ENCODE measurements at regions not wholly inside any gene's neighbourhood (a gene's known extent, or its start where the extent isn't known, plus 50 kb on each side); places are given as distances from the start of the nearest gene placed in this dataset.

DNA sequence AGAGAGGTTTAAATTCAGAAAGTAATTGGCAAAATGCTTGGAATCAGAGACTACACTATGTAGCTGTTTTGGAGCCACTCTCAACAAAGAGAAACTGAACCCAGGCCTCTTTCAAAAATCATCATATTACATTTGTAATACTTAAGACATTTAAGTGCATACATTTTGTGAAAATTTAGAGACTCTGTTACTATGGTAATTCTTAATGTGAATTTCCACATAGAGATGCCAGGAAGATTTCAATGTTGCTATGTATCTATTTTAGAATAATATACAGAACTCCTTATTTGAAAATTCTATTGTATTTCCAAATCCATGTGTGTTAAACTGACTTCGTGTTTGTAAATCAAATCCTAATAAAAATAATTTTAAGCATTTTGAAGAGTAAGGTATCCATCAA lies 1260.9 kb upstream of the C9orf72 start:
- Histone ChIP-seq H3K4me3 (ENCODE audit: low read length) (no peak overlapping the region), H3K4me2 (ENCODE audit: low read depth, low read length) (no peak overlapping the region), H3K36me3 (replicated peaks; ENCODE audit: insufficient read depth, low read length) (no peaks in the 10 kb centered on the region), H3F3A (ENCODE audit: insufficient read depth, low read length) (no peaks in the 10 kb centered on the region), H4K20me1 (ENCODE audit: insufficient read depth, low read length) (no peaks in the 10 kb centered on the region), H3K27ac (ENCODE audit: low read length) (no peak overlapping the region), H3K9ac (ENCODE audit: low read length) (no peak overlapping the region), H3K4me1 (ENCODE audit: low read length) (no peaks in the 10 kb centered on the region), H3K9me3 (replicated peaks; ENCODE audit: insufficient read depth, low read length) (no peaks in the 10 kb centered on the region), H3K79me2 (ENCODE audit: low read length) (no peaks in the 10 kb centered on the region), H3K27me3 (replicated peaks; ENCODE audit: insufficient read depth, low read length) (no peaks in the 10 kb centered on the region), H3K9me2 (replicated peaks; ENCODE audit: insufficient read depth, low read length) (no peaks in the 10 kb centered on the region), H2AFZ (ENCODE audit: low read length) (no peak overlapping the region)
- TF ChIP-seq EZH2phosphoT487 (IDR thresholded peaks at IDR 0.05; ENCODE audit: low read length), result no peak
- TF ChIP-seq EZH2 (optimal IDR thresholded peaks at IDR 0.05; ENCODE audit: low read depth, low read length), result no peak
- TF ChIP-seq, protein P1, sequence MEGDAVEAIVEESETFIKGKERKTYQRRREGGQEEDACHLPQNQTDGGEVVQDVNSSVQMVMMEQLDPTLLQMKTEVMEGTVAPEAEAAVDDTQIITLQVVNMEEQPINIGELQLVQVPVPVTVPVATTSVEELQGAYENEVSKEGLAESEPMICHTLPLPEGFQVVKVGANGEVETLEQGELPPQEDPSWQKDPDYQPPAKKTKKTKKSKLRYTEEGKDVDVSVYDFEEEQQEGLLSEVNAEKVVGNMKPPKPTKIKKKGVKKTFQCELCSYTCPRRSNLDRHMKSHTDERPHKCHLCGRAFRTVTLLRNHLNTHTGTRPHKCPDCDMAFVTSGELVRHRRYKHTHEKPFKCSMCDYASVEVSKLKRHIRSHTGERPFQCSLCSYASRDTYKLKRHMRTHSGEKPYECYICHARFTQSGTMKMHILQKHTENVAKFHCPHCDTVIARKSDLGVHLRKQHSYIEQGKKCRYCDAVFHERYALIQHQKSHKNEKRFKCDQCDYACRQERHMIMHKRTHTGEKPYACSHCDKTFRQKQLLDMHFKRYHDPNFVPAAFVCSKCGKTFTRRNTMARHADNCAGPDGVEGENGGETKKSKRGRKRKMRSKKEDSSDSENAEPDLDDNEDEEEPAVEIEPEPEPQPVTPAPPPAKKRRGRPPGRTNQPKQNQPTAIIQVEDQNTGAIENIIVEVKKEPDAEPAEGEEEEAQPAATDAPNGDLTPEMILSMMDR (IDR thresholded peaks at IDR 0.05; ENCODE audit: low read length), result no peak
- no peak for DNase-seq

DNA sequence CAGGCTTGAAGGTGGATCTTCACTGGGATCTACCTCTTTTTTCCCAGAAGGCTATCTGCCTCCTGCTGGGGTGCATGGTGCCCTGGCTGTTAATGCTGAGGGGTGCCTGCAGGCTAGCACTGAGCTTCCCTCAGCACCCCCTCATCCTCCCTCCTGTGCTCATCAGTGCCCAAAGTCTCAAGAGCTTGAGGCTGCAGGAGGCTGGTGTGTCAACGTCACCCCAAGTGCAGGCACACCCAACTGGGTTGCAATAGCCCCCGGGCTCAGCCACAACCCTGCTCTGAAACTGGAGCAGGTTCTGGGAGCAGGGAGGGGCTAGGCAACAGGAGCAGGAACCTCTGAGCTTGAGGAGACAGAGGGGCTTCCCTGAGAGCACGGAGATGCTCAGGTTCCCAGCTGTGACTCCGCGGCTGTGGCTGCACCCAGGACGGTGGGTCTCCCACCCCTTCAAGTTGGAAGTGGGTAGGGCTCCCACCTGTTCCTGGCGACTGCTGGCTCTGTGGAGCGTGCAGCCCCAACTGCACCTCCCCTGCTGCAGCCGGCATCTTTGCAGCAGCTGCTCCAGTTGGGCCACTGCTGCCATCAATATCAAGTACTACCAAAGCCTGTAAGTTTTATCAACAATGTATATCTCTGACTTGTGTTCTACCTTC lies 1266.6 kb upstream of the C9orf72 start:
- TF ChIP-seq EZH2phosphoT487 (IDR thresholded peaks at IDR 0.05; ENCODE audit: low read length), result no peak
- TF ChIP-seq, protein P1 (IDR thresholded peaks at IDR 0.05; ENCODE audit: low read length), result no peak
- no peak for TF ChIP-seq EZH2 (optimal IDR thresholded peaks at IDR 0.05; ENCODE audit: low read depth, low read length)
- H3K9me2 ChIP-seq (replicated peaks; ENCODE audit: insufficient read depth, low read length), result no peaks in the 10 kb centered on the region
- no peaks in the 10 kb centered on the region for H4K20me1 ChIP-seq (ENCODE audit: insufficient read depth, low read length)
- DNase-seq, result no peak
- no peaks in the 10 kb centered on the region for H3K36me3 ChIP-seq (replicated peaks; ENCODE audit: insufficient read depth, low read length)
- no peaks in the 10 kb centered on the region for H3F3A ChIP-seq (ENCODE audit: insufficient read depth, low read length)
- H3K27me3 ChIP-seq (replicated peaks; ENCODE audit: insufficient read depth, low read length), result no peaks in the 10 kb centered on the region
- no peak overlapping the region for H3K4me3 ChIP-seq (ENCODE audit: low read length)
- H2AFZ ChIP-seq (ENCODE audit: low read length), result no peak overlapping the region
- no peaks in the 10 kb centered on the region for H3K79me2 ChIP-seq (ENCODE audit: low read length)
- no peaks in the 10 kb centered on the region for H3K4me1 ChIP-seq (ENCODE audit: low read length)
- no peak overlapping the region for H3K27ac ChIP-seq (ENCODE audit: low read length)
- H3K9me3 ChIP-seq (replicated peaks; ENCODE audit: insufficient read depth, low read length), result no peaks in the 10 kb centered on the region
- H3K9ac ChIP-seq (ENCODE audit: low read length), result no peak overlapping the region
- H3K4me2 ChIP-seq (ENCODE audit: low read depth, low read length), result no peak overlapping the region

DNA sequence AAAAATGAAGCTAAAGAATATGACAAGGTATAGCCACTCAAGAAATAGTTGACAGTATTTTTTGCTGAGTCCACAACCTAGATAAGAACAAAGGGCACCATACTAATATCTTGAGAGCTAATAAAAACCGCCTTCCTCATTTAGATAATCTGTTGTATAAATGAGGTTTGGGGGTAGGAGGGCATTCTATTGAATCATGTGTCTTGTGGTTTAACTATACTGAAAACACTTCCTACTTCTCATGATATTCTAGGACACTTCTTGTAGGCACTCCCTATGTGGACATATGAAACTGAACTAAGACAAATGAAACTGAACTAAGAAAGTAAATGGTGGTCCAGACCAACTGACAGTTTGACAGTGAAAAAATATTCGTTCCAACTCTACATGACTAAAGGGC lies 1268.5 kb upstream of the C9orf72 start:
- Histone ChIP-seq H3F3A (ENCODE audit: insufficient read depth, low read length) (no peaks in the 10 kb centered on the region), H3K36me3 (replicated peaks; ENCODE audit: insufficient read depth, low read length) (no peaks in the 10 kb centered on the region), H4K20me1 (ENCODE audit: insufficient read depth, low read length) (no peaks in the 10 kb centered on the region), H3K27ac (ENCODE audit: low read length) (no peak overlapping the region), H3K4me1 (ENCODE audit: low read length) (no peaks in the 10 kb centered on the region), H3K4me2 (ENCODE audit: low read depth, low read length) (no peak overlapping the region), H3K27me3 (replicated peaks; ENCODE audit: insufficient read depth, low read length) (no peaks in the 10 kb centered on the region), H3K9me2 (replicated peaks; ENCODE audit: insufficient read depth, low read length) (no peaks in the 10 kb centered on the region), H3K9ac (ENCODE audit: low read length) (no peak overlapping the region), H2AFZ (ENCODE audit: low read length) (no peak overlapping the region), H3K79me2 (ENCODE audit: low read length) (no peaks in the 10 kb centered on the region), H3K9me3 (replicated peaks; ENCODE audit: insufficient read depth, low read length) (no peaks in the 10 kb centered on the region), H3K4me3 (ENCODE audit: low read length) (no peak overlapping the region)
- DNase-seq, result peak; percentile 38
- TF ChIP-seq EZH2 (optimal IDR thresholded peaks at IDR 0.05; ENCODE audit: low read depth, low read length) (no peak), EZH2phosphoT487 (IDR thresholded peaks at IDR 0.05; ENCODE audit: low read length) (no peak)
- TF ChIP-seq, protein P1 (IDR thresholded peaks at IDR 0.05; ENCODE audit: low read length), result no peak
